ENCODE measurements at regions not wholly inside any gene's neighbourhood (a gene's known extent, or its start where the extent isn't known, plus 50 kb on each side); places are given as distances from the start of the nearest gene placed in this dataset.

DNA sequence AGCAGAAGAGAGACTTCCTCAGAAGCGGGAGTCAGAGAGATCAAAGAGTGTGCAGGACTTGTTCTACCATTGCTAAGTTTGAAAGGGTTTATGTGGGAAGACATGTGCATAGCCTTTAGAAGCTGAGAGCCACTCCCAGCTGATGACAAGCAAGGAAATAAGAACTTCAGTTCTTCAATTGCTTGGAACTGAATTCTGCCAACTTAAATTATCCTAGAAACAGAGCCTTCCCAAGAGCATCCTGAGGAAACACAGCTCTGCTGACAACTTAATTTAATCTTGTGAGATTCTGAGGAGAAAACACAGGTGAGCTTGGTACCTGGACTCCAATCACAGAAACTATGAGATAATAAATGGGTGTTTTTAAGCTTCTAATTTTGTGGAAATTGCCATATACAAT, 150.6 kb upstream of the OGFRL1 start:
- TF ChIP-seq GFI1B (tag by site-specific recombination; IDR thresholded peaks at IDR 0.05) (no peak), ZNF311 (tag by site-specific recombination; IDR thresholded peaks at IDR 0.05; ENCODE audit: borderline replicate concordance) (no peak), ZNF561 (tag by site-specific recombination; IDR thresholded peaks at IDR 0.05; ENCODE audit: borderline replicate concordance) (no peak), ZBTB7A (tag by site-specific recombination; IDR thresholded peaks at IDR 0.05; ENCODE audit: low read depth) (no peak), ZBTB1 (tag by site-specific recombination; IDR thresholded peaks at IDR 0.05) (no peak), ZNF707 (tag by site-specific recombination; IDR thresholded peaks at IDR 0.05) (no peak), ZNF624 (tag by site-specific recombination; IDR thresholded peaks at IDR 0.05) (no peak), GLI2 (tag by site-specific recombination; IDR thresholded peaks at IDR 0.05; ENCODE audit: borderline replicate concordance, low read depth) (no peak)
- TF ChIP-seq, protein P1, sequence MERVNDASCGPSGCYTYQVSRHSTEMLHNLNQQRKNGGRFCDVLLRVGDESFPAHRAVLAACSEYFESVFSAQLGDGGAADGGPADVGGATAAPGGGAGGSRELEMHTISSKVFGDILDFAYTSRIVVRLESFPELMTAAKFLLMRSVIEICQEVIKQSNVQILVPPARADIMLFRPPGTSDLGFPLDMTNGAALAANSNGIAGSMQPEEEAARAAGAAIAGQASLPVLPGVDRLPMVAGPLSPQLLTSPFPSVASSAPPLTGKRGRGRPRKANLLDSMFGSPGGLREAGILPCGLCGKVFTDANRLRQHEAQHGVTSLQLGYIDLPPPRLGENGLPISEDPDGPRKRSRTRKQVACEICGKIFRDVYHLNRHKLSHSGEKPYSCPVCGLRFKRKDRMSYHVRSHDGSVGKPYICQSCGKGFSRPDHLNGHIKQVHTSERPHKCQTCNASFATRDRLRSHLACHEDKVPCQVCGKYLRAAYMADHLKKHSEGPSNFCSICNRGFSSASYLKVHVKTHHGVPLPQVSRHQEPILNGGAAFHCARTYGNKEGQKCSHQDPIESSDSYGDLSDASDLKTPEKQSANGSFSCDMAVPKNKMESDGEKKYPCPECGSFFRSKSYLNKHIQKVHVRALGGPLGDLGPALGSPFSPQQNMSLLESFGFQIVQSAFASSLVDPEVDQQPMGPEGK (tag by site-specific recombination; IDR thresholded peaks at IDR 0.05) = no peak
- TF ChIP-seq, protein P2, sequence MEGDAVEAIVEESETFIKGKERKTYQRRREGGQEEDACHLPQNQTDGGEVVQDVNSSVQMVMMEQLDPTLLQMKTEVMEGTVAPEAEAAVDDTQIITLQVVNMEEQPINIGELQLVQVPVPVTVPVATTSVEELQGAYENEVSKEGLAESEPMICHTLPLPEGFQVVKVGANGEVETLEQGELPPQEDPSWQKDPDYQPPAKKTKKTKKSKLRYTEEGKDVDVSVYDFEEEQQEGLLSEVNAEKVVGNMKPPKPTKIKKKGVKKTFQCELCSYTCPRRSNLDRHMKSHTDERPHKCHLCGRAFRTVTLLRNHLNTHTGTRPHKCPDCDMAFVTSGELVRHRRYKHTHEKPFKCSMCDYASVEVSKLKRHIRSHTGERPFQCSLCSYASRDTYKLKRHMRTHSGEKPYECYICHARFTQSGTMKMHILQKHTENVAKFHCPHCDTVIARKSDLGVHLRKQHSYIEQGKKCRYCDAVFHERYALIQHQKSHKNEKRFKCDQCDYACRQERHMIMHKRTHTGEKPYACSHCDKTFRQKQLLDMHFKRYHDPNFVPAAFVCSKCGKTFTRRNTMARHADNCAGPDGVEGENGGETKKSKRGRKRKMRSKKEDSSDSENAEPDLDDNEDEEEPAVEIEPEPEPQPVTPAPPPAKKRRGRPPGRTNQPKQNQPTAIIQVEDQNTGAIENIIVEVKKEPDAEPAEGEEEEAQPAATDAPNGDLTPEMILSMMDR (tag by site-specific recombination; IDR thresholded peaks at IDR 0.05) = no peak

Data from HEK293 (cell line).